B cell (primary cell): ENCODE measurements at regions not wholly inside any gene's neighbourhood (a gene's known extent, or its start where the extent isn't known, plus 50 kb on each side); places are given as distances from the start of the nearest gene placed in this dataset.

Experiments used
- ATAC-seq: fragments of 200-7000 bp; cut with Tn5 transposase; one replicate; pipeline ENCODE4 v1.10.0; 2021; ENCODE audit warnings: low read depth, mild to moderate bottlenecking, moderate number of reproducible peaks, moderate library complexity
- CTCF ChIA-PET: fragments of 350-600 bp; sonication (Branson Sonifier 250); formaldehyde crosslinking; loops from one replicate; lab custom pipeline; 2021; ENCODE audit warnings: antibody characterized with exemption, inconsistent platforms; lab: Charles Lee
- POLR2A ChIA-PET: fragments of 350-600 bp; sonication (Branson Sonifier 250); formaldehyde crosslinking; loops from one replicate; lab custom pipeline; 2021; ENCODE audit warnings: antibody characterized with exemption; lab: Charles Lee
- DNase-seq: peaks from one replicate; pipeline ENCODE4 v3.0.0; 2013
- H2AFZ ChIP-seq: 2 replicates; pipeline ENCODE4 v1.6.1; 2012; ENCODE audit warnings: mild to moderate bottlenecking, low read depth, low read length; ENCODE audit not compliant: insufficient read depth, poor library complexity, severe bottlenecking
- H3K27ac ChIP-seq, 2 donors: 1 replicate in 1 of 2; 2 replicates in 1 of 2; pipeline ENCODE4 v1.5.1; 2012 to 2013; ENCODE audit warnings: low read length in 2 of 2, mild to moderate bottlenecking in 2 of 2, moderate library complexity in 1 of 2
- H3K27me3 ChIP-seq, 4 experiments: fragments of 200-600 bp in 1 of 4; sonication (generic) in 1 of 4; replicated peaks in 1 of 4; 1 replicate in 2 of 4; 2 replicates in 2 of 4; pipeline versions ENCODE4 v1.6.1 to v1.7.0; 2013 to 2016; ENCODE audit warnings: low read length in 3 of 4, mild to moderate bottlenecking in 2 of 4, mixed read lengths in 1 of 4, moderate library complexity in 1 of 4; ENCODE audit not compliant: insufficient read depth in 4 of 4, control insufficient read depth in 3 of 4; ENCODE audit errors: control extremely low read depth in 1 of 4
- H3K36me3 ChIP-seq, 2 experiments: replicated peaks in 1 of 2; 1 replicate in 1 of 2; 2 replicates in 1 of 2; pipeline versions ENCODE4 v1.6.1 to v1.7.1; 2013; ENCODE audit warnings: low read length in 1 of 2; ENCODE audit not compliant: insufficient read depth in 2 of 2, control insufficient read depth in 1 of 2; ENCODE audit errors: control extremely low read depth in 1 of 2, extremely low read depth in 1 of 2
- H3K4me1 ChIP-seq, 2 donors: fragments of 200-600 bp in 1 of 2; sonication (generic) in 1 of 2; 1 replicate in 1 of 2; 2 replicates in 1 of 2; pipeline versions ENCODE4 v1.5.1 to v1.6.1; 2013 to 2017; ENCODE audit warnings: low read length in 2 of 2; ENCODE audit not compliant: control insufficient read depth in 2 of 2, insufficient read depth in 2 of 2
- H3K4me2 ChIP-seq: replicated peaks from 2 replicates; pipeline ENCODE3; 2012; ENCODE audit warnings: mild to moderate bottlenecking, low read depth, low read length; ENCODE audit not compliant: poor library complexity, severe bottlenecking
- H3K4me3 ChIP-seq, 5 experiments: fragments of 200-600 bp in 1 of 5; sonication (generic) in 1 of 5; 1 replicate in 3 of 5; 2 replicates in 2 of 5; pipeline versions ENCODE4 v1.5.1 to v1.7.0; 2011 to 2016; ENCODE audit warnings: low read length in 4 of 5, mild to moderate bottlenecking in 4 of 5, low read depth in 2 of 5, control low read depth in 1 of 5, moderate library complexity in 1 of 5; ENCODE audit not compliant: insufficient read depth in 1 of 5; ENCODE audit errors: control extremely low read depth in 1 of 5, extremely low read depth in 1 of 5
- H3K79me2 ChIP-seq: fragments of 200-600 bp; sonication (generic); one replicate; pipeline ENCODE4 v1.6.0; 2016; ENCODE audit warnings: low read length; ENCODE audit not compliant: control insufficient read depth, insufficient read depth
- H3K9ac ChIP-seq: fragments of 200-600 bp; sonication (generic); 2 replicates; pipeline ENCODE4 v1.6.1; 2017; ENCODE audit warnings: mild to moderate bottlenecking, low read length, moderate library complexity
- H3K9me3 ChIP-seq, 3 donors: one replicate each; pipeline versions ENCODE4 v1.6.1 to v1.7.1; 2013; ENCODE audit warnings: low read length in 2 of 3; ENCODE audit not compliant: control insufficient read depth in 2 of 3, insufficient read depth in 1 of 3; ENCODE audit errors: control extremely low read depth in 1 of 3
- H4K20me1 ChIP-seq: 2 replicates; pipeline ENCODE4 v1.6.0; 2012; ENCODE audit warnings: mild to moderate bottlenecking, low read length; ENCODE audit not compliant: insufficient read depth, control insufficient read depth, poor library complexity, severe bottlenecking
- H3K27ac Mint-ChIP-seq: one replicate; pipeline ENCODE4 v1.8.0; 2021; ENCODE audit warnings: mixed read lengths
- H3K27me3 Mint-ChIP-seq: one replicate; pipeline ENCODE4 v1.8.0; 2021; ENCODE audit warnings: mixed read lengths
- H3K4me1 Mint-ChIP-seq: one replicate; pipeline ENCODE4 v1.8.0; 2021; ENCODE audit warnings: mixed read lengths
- H3K4me3 Mint-ChIP-seq: one replicate; pipeline ENCODE4 v1.8.0; 2021; ENCODE audit warnings: mixed read lengths
- H3K9me3 Mint-ChIP-seq: one replicate; pipeline ENCODE4 v1.8.0; 2022; ENCODE audit warnings: mixed read lengths; ENCODE audit not compliant: insufficient read depth
- CTCF ChIP-seq: fragments of 200-600 bp; IDR thresholded peaks from one replicate; pipeline ENCODE4 v1.8.0; 2022; ENCODE audit warnings: antibody characterized with exemption, mild to moderate bottlenecking
- EZH2 ChIP-seq: IDR thresholded peaks from 2 replicates; pipeline ENCODE4 v1.6.1; 2012; ENCODE audit warnings: borderline replicate concordance, low read depth, mild to moderate bottlenecking, moderate library complexity, low read length; ENCODE audit not compliant: insufficient read depth, poor library complexity, severe bottlenecking
- WGBS: methylation state at CpG from one replicate; pipeline ENCODE4 v1.1.5; 2013; ENCODE audit warnings: missing lambda C conversion rate; ENCODE audit not compliant: insufficient coverage; 5-methylcytosine and 5-hydroxymethylcytosine counted together
- intact Hi-C: fragments of 100-400 bp; cut with micrococcal nuclease; formaldehyde crosslinking; loops from one replicate; pipeline ENCODE4 v1.10.0; 2022

GRCh38 chr3:184440151-184440550 is 60.3 kb downstream of the CHRD start:
- peaks cover 3% of the 10 kb centered on the region for H3K9me3 Mint-ChIP-seq
- peaks cover 4% of the 10 kb centered on the region for H3K27me3 Mint-ChIP-seq
- no peak overlapping the region for H3K4me2 ChIP-seq
- no peaks in the 10 kb centered on the region for H3K36me3 ChIP-seq
- POLR2A ChIA-PET = no interaction called here
- H3K9me3 ChIP-seq = peaks cover 0 to 8% (median 3%) of the 10 kb centered on the region in 3 donors
- H3K27ac ChIP-seq = no peak overlapping the region
- no peaks in the 10 kb centered on the region for H3K4me1 ChIP-seq
- H2AFZ ChIP-seq = no peak overlapping the region
- CTCF ChIA-PET = interaction anchor here (0.6 kb wide), 1 partner anchor 315 kb away, joined by 3 read pairs; no protein-coding TSS in a partner anchor
- no peak for DNase-seq
- H3K4me3 Mint-ChIP-seq = no peak overlapping the region
- ATAC-seq = no peak
- H3K9ac ChIP-seq = no peak overlapping the region
- H3K79me2 ChIP-seq = no peaks in the 10 kb centered on the region
- intact Hi-C loops = no loop called here
- TF ChIP-seq CTCF (no peak), EZH2 (no peak)
- no peaks in the 10 kb centered on the region for H4K20me1 ChIP-seq
- no peak overlapping the region for H3K27ac Mint-ChIP-seq
- H3K27me3 ChIP-seq = no peaks in the 10 kb centered on the region
- WGBS = 100% methylated on average over 2 of the region's 4 CpGs
- no peak overlapping the region for H3K4me3 ChIP-seq
- no peaks in the 10 kb centered on the region for H3K4me1 Mint-ChIP-seq

GRCh38 chr3:184441202-184441900 is 61.5 kb downstream of the CHRD start:
- no peak for DNase-seq
- no peak overlapping the region for H3K27ac Mint-ChIP-seq
- CTCF ChIA-PET = no interaction called here

More at GRCh38 chr3:184441202-184441900, 61.5 kb downstream of the CHRD start:
- POLR2A ChIA-PET = no interaction called here
- Mint-ChIP-seq H3K9me3 (peaks cover 3% of the 10 kb centered on the region), H3K27me3 (peaks cover 4% of the 10 kb centered on the region), H3K4me3 (no peak overlapping the region), H3K4me1 (no peaks in the 10 kb centered on the region)
- H3K27ac ChIP-seq = no peak overlapping the region
- no peak overlapping the region for H3K4me2 ChIP-seq
- no peaks in the 10 kb centered on the region for H3K27me3 ChIP-seq
- WGBS = 52% methylated on average over 7 of the region's 8 CpGs
- H2AFZ ChIP-seq = no peak overlapping the region
- no peak overlapping the region for H3K4me3 ChIP-seq
- intact Hi-C loops = no loop called here
- H3K9ac ChIP-seq = no peak overlapping the region
- no peaks in the 10 kb centered on the region for H3K4me1 ChIP-seq
- H3K79me2 ChIP-seq = no peaks in the 10 kb centered on the region
- no peaks in the 10 kb centered on the region for H4K20me1 ChIP-seq
- H3K9me3 ChIP-seq = peaks cover 0 to 8% (median 3%) of the 10 kb centered on the region in 3 donors
- TF ChIP-seq EZH2 = no peak
- no peak for TF ChIP-seq CTCF
- no peak for ATAC-seq
- no peaks in the 10 kb centered on the region for H3K36me3 ChIP-seq
